SK-N-SH treated with all-trans-retinoic acid at 6 μM for 48 hours (cell line): ENCODE measurements at regions not wholly inside any gene's neighbourhood (a gene's known extent, or its start where the extent isn't known, plus 50 kb on each side); places are given as distances from the start of the nearest gene placed in this dataset.
"Not testable (repeated sequence)": the region's sequence is repeated elsewhere in the genome, so short reads cannot be mapped to it uniquely, and the experiment has no call there.

Experiments used
- ARNTL ChIP-seq: fragments of 450-650 bp; formaldehyde crosslinking; IDR thresholded peaks from 2 replicates; pipeline ENCODE4 v1.5.0; 2020; ENCODE audit warnings: low read depth, mild to moderate bottlenecking, moderate library complexity, borderline replicate concordance
- ISL1 ChIP-seq: fragments of 250-450 bp; sonication (Bioruptor Pico); IDR thresholded peaks from 2 replicates; pipeline ENCODE4 v2.1.2; 2022; ENCODE audit warnings: mild to moderate bottlenecking, moderate library complexity
- OSR1 ChIP-seq: fragments of 250-450 bp; sonication (Bioruptor Pico); IDR thresholded peaks from 2 replicates; pipeline ENCODE4 v1.8.0; 2022; ENCODE audit warnings: moderate library complexity, mild to moderate bottlenecking, inconsistent platforms
- PATZ1 ChIP-seq: fragments of 250-450 bp; sonication (Bioruptor Pico); IDR thresholded peaks from 2 replicates; pipeline ENCODE4 v1.8.0; 2020; ENCODE audit warnings: mild to moderate bottlenecking, moderate library complexity, borderline replicate concordance
- PPARA ChIP-seq: fragments of 250-450 bp; sonication (Bioruptor Pico); IDR thresholded peaks from 2 replicates; pipeline ENCODE4 v1.5.0; 2020; ENCODE audit warnings: mild to moderate bottlenecking, borderline replicate concordance
- RARB ChIP-seq: fragments of 250-450 bp; sonication (Bioruptor Pico); IDR thresholded peaks from 2 replicates; pipeline ENCODE4 v1.8.0; 2021; ENCODE audit warnings: mild to moderate bottlenecking, moderate library complexity
- SNAI2 ChIP-seq: fragments of 250-450 bp; sonication (Bioruptor Pico); IDR thresholded peaks from 2 replicates; pipeline ENCODE4 v1.5.0; 2020; ENCODE audit warnings: mild to moderate bottlenecking, moderate library complexity
- TCF4 ChIP-seq: fragments of 250-450 bp; sonication (Bioruptor Pico); IDR thresholded peaks from 2 replicates; pipeline ENCODE4 v1.8.0; 2021; ENCODE audit warnings: mild to moderate bottlenecking, moderate library complexity, borderline replicate concordance
- ZC3H10 ChIP-seq: fragments of 250-450 bp; sonication (Bioruptor Pico); IDR thresholded peaks from 2 replicates; pipeline ENCODE4 v1.5.1; 2021; ENCODE audit warnings: mild to moderate bottlenecking, moderate library complexity
- ZNF565 ChIP-seq: fragments of 450-650 bp; formaldehyde crosslinking; conservative IDR thresholded peaks from 2 replicates; pipeline ENCODE4 v1.5.0; 2020; ENCODE audit warnings: low read depth, mild to moderate bottlenecking, moderate library complexity
- ZNF70 ChIP-seq: fragments of 450-650 bp; formaldehyde crosslinking; IDR thresholded peaks from 2 replicates; pipeline ENCODE4 v1.5.0; 2020; ENCODE audit warnings: mild to moderate bottlenecking, moderate library complexity
- ZNF8 ChIP-seq: fragments of 450-650 bp; formaldehyde crosslinking; IDR thresholded peaks from 2 replicates; pipeline ENCODE4 v1.5.0; 2020; ENCODE audit warnings: mild to moderate bottlenecking, moderate library complexity
- TF ChIP-seq, protein P1 (sequence below): fragments of 250-450 bp; sonication (Bioruptor Pico); IDR thresholded peaks from 2 replicates; pipeline ENCODE4 v1.8.0; 2021; ENCODE audit warnings: low read depth, mild to moderate bottlenecking, moderate library complexity, borderline replicate concordance

DNA sequence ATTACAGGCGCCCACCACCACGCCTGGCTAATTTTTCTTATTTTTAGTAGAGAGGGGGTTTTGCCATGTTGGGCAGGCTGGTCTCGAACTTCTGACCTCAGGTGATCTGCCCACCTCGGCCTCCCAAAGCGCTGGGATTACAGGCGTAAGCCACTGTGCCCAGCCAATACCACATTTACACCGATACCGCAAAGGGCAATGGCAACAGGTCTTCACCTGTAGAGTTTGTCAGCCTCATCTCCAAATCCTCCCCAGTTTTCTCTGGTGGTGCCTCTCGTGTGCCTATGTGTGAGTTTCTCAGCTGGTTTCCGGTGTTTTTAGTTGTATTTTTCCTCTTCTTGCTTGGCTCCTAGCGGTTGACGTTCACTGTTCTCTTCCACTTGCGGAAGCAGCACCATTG is 52.0 kb upstream of the LYZL1 start:
- not testable (repeated sequence) for TF ChIP-seq ZNF565 (CRISPR knock-in tag); SNAI2 (CRISPR knock-in tag); PPARA (CRISPR knock-in tag); RARB; ISL1 (CRISPR knock-in tag); TCF4 (CRISPR knock-in tag); PATZ1; ZNF70 (CRISPR knock-in tag); ZNF8 (CRISPR knock-in tag); OSR1; ZC3H10 (CRISPR knock-in tag); ARNTL (CRISPR knock-in tag)
- TF ChIP-seq, protein P1, sequence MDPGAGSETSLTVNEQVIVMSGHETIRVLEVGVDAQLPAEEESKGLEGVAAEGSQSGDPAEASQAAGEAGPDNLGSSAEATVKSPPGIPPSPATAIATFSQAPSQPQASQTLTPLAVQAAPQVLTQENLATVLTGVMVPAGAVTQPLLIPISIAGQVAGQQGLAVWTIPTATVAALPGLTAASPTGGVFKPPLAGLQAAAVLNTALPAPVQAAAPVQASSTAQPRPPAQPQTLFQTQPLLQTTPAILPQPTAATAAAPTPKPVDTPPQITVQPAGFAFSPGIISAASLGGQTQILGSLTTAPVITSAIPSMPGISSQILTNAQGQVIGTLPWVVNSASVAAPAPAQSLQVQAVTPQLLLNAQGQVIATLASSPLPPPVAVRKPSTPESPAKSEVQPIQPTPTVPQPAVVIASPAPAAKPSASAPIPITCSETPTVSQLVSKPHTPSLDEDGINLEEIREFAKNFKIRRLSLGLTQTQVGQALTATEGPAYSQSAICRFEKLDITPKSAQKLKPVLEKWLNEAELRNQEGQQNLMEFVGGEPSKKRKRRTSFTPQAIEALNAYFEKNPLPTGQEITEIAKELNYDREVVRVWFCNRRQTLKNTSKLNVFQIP, result not testable (repeated sequence)
